GM21381 (cell line): ENCODE measurements at regions not wholly inside any gene's neighbourhood (a gene's known extent, or its start where the extent isn't known, plus 50 kb on each side); places are given as distances from the start of the nearest gene placed in this dataset.
"Not testable (repeated sequence)": the region's sequence is repeated elsewhere in the genome, so short reads cannot be mapped to it uniquely, and the experiment has no call there.

ENCODE experiments used
- ATAC-seq: cut with Tn5 transposase; IDR thresholded peaks from one replicate; pipeline ENCODE4 v1.9.1; 2021; ENCODE audit warnings: mild to moderate bottlenecking, moderate library complexity; ENCODE audit not compliant: unreplicated experiment

- no peak for ATAC-seq
These were observed 206.7 kb upstream of the RBBP8 start for GRCh38 chr18:22726469-22726868.

- no peak for ATAC-seq
These were observed 205.1 kb upstream of the RBBP8 start for GRCh38 chr18:22728016-22728415.

DNA sequence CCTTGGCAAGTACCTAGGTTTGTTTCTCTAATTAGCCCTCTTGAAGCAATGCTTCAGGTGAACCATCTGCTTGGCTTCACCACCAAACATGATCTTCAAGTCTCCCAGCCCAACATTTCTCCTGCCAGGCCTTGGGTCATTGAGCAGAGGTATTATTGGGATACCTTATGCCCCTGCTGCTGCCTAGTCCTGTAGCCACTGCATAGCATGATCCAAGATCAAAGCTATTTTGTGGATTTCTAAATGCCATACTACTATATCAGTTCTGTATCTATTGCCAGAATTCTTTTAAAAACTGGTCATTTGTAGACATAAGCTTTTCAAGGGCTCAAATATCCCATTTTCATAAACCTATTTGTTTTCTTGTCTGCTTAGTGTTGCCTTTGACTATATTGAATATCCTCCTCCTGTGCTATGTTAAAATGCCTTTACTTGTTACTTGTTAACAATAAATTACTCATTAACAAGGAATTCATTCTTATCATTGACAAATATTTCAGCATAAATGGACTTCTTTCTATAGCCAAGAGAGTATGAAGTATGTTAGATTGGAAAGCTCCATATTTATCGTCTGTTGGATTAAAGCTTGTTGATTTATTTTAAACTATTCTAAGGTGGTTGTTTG lies 204.5 kb upstream of the RBBP8 start:
- ATAC-seq, result no peak

DNA sequence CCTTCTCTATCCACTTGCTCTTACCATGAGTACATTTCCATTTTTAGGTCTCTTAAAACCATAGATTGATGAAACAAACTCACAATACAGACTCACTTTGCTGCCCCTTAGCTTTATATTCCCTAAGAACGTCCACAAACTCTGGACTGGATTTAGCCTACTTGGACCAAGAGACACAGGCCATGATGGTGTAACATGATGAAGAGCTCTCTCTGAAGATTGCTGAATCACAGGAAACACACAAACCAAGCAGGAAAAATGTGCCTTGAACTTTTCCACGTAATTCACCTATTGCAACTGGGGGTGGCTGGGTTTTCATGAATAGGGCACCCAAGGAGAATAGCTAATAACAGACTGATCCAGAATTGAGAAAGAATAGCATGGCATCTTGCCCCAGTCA lies 201.7 kb upstream of the RBBP8 start:
- ATAC-seq, result no peak

GRCh38 chr18:22734105-22734661 lies 198.9 kb upstream of the RBBP8 start:
- no peak for ATAC-seq

GRCh38 chr18:22734791-22735627 lies 198.1 kb upstream of the RBBP8 start:
- no peak for ATAC-seq

- no peak for ATAC-seq
These were observed 196.1 kb upstream of the RBBP8 start for GRCh38 chr18:22737054-22737453.

DNA sequence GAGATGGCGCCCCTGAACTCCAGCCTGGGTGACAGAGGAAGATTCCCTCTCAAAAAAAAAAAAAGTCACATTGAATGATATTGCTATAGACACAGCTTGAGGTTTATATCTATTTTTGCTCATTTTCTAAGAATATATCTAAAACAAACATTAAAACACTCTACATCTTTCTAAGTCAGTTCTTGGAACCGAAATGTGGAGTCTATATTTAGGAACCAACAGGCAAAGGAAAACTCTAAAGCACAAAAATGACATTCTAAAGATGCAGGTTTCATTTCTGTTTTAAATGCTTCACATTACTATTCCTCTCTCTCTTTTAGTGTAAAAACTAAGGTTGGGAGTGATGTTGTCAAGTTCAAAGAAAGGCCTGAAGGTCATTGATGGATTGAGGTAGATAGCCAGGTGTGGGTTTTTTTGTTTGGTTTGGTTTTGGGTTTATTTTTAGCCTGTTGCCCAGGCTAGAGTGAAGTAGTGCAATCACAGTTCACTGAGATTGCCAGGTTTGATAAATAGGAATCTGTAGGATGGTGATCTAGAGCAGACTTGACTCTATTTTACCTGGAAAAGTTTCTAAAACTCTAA lies 194.0 kb upstream of the RBBP8 start:
- ATAC-seq, result no peak

GRCh38 chr18:22739789-22740188 lies 193.3 kb upstream of the RBBP8 start:
- no peak for ATAC-seq

- no peak for ATAC-seq
These were observed 191.8 kb upstream of the RBBP8 start for GRCh38 chr18:22741318-22741717.

DNA sequence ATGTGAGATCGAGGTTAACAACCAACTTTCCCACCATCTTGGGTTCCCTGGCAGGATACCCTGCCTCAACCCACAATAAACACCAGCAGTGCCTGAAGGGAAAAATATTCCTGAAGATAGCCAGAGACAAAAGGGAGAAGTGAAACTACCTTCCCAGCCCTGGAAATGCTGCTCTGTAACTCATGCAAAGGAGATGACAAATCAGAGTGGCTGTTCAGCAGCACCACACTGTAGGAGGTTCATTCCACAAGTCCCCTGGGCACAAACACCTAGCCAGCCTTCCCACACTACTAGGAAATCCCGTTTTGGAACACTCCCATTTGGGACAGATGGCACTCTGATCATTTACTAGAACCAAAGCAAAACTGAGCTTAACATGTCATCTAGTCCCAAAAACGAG lies 190.7 kb upstream of the RBBP8 start:
- no peak for ATAC-seq

DNA sequence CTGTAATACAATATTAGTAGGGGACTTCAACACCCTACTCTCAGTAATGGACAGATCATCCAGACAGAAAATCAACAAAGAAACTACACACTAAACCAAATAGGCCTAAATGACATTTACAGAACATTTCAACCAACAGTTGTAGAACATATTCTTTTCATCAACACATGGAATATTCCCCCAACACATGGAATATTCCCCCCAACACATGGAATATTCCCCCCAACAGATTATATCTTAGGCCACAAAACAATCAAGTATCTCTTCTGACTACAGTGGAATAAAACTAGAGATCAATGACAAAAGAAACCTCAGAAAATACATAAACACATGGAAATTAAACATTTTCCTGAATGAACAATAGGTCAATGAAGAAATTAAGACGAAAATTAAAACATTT lies 187.2 kb upstream of the RBBP8 start:
- no peak for ATAC-seq

GRCh38 chr18:22752014-22752413 lies 181.1 kb upstream of the RBBP8 start:
- ATAC-seq, result no peak

GRCh38 chr18:22753130-22753831 lies 179.8 kb upstream of the RBBP8 start:
- ATAC-seq, result no peak

- not testable (repeated sequence) for ATAC-seq
These were observed 169.1 kb upstream of the RBBP8 start for GRCh38 chr18:22764005-22764404.

DNA sequence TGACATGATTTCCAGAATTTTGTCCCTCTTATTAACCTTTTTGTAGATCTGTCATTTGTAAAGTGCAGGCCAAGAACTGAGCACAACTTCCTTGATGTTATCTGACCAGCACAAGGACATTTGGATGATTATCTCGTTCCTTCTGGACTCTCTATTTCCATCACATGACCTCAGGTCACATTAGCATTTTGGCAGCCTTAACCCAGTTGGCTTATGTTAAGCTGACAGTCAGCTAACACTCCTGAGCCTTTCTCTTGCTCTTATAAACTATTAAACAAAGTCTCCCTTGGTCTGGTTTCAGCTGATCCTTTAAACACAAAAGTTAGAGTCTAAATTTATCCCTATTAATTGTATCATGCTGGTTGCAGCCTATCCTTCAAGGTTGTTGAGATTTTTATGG lies 167.2 kb upstream of the RBBP8 start:
- ATAC-seq, result no peak

GRCh38 chr18:22767653-22768052 lies 165.5 kb upstream of the RBBP8 start:
- ATAC-seq, result no peak

GRCh38 chr18:22773944-22774343 lies 159.2 kb upstream of the RBBP8 start:
- no peak for ATAC-seq

DNA sequence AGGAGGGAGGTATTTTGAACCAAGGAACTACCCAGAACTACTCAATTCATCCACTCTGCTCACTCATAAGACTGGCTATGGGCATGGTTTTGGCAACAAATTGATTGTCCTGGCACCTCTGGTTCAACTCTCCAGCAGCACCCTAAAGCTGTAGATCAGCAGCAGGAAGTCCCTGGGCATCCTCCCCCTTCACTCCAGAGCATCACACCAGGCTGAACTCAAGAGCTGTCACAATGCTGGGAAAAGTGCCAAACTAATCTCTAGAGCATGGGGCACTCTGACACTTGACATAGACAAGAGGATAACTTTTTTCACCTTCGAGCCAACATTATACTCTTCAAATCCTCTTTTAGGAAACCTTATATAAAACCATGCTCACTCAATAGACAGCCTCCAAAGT lies 154.1 kb upstream of the RBBP8 start:
- ATAC-seq, result no peak

- ATAC-seq, result no peak
These were observed 149.9 kb upstream of the RBBP8 start for GRCh38 chr18:22783245-22783644.

- no peak for ATAC-seq
These were observed 149.5 kb upstream of the RBBP8 start for GRCh38 chr18:22783662-22784076.
